Panc1 (cell line): ENCODE measurements at regions not wholly inside any gene's neighbourhood (a gene's known extent, or its start where the extent isn't known, plus 50 kb on each side); places are given as distances from the start of the nearest gene placed in this dataset.

Experiments
- ATAC-seq: fragments of 200-7000 bp; cut with Tn5 transposase; 2 replicates; pipeline ENCODE4 v1.9.1; 2020; ENCODE audit warnings: mild to moderate bottlenecking, moderate library complexity
- BruUV-seq: library from RNA; stranded (reverse); fragments of 400-500 nt; replicated peaks from 2 replicates; lab custom pipeline; 2021; lab: Mats Ljungman, UMichigan
- CTCF ChIA-PET: fragments of 300-600 bp; sonication (Branson Sonifier 250); formaldehyde crosslinking; loops from one replicate; lab custom pipeline; 2022; ENCODE audit warnings: antibody characterized with exemption; lab: Charles Lee
- POLR2A ChIA-PET: fragments of 300-600 bp; sonication (Branson Sonifier 250); formaldehyde crosslinking; loops from one replicate; lab custom pipeline; 2022; ENCODE audit warnings: antibody characterized with exemption; lab: Charles Lee
- DNase-seq: peaks from one replicate; pipeline ENCODE4 v3.0.0-alpha.2; 2010; ENCODE audit warnings: low read depth, low spot score
- H3K27ac ChIP-seq: 2 replicates; pipeline ENCODE4 v1.5.1; 2011; ENCODE audit warnings: mild to moderate bottlenecking, low read length, inconsistent platforms
- H3K27me3 ChIP-seq: fragments of 200-500 bp; sonication (Bioruptor generic); 2 replicates; pipeline ENCODE4 v1.6.0; 2014; ENCODE audit warnings: low read length, inconsistent platforms; ENCODE audit not compliant: control insufficient read depth, insufficient read depth
- H3K36me3 ChIP-seq: fragments of 200-500 bp; sonication (Bioruptor generic); 2 replicates; pipeline ENCODE4 v1.5.1; 2014; ENCODE audit warnings: inconsistent platforms, mild to moderate bottlenecking, low read length, moderate library complexity; ENCODE audit not compliant: control insufficient read depth, insufficient read depth
- H3K4me1 ChIP-seq: 2 replicates; pipeline ENCODE4 v1.5.1; 2011; ENCODE audit warnings: inconsistent platforms, mild to moderate bottlenecking, low read length, moderate library complexity; ENCODE audit not compliant: control insufficient read depth, insufficient read depth
- H3K4me3 ChIP-seq, 2 experiments: 2 replicates each; pipeline ENCODE4 v1.5.1; 2011 to 2012; ENCODE audit warnings: low read depth in 2 of 2, low read length in 2 of 2, mild to moderate bottlenecking in 2 of 2, inconsistent platforms in 1 of 2, moderate library complexity in 1 of 2
- H3K9me3 ChIP-seq: fragments of 200-500 bp; sonication (Bioruptor generic); 2 replicates; pipeline ENCODE4 v1.5.1; 2014; ENCODE audit warnings: low read depth, mild to moderate bottlenecking, inconsistent platforms, low read length, moderate library complexity; ENCODE audit not compliant: control insufficient read depth, insufficient read depth
- CTCF ChIP-seq: fragments of 450-650 bp; IDR thresholded peaks from 2 replicates; pipeline ENCODE4 v1.5.1; 2017; ENCODE audit warnings: mild to moderate bottlenecking
- POLR2AphosphoS5 ChIP-seq: IDR thresholded peaks from 2 replicates; pipeline ENCODE4 v1.6.1; 2012; ENCODE audit warnings: mild to moderate bottlenecking, low read depth, low read length, moderate library complexity
- REST ChIP-seq, 2 experiments: IDR thresholded peaks; 2 replicates each; pipeline ENCODE4 v1.6.1; 2011 to 2012; ENCODE audit warnings: low read depth in 2 of 2, control low read depth in 1 of 2, low read length in 1 of 2, mild to moderate bottlenecking in 1 of 2, moderate library complexity in 1 of 2; ENCODE audit not compliant: insufficient read depth in 1 of 2
- SIN3A ChIP-seq: IDR thresholded peaks from 2 replicates; pipeline ENCODE4 v1.6.1; 2012; ENCODE audit warnings: low read depth, mild to moderate bottlenecking, low read length, moderate library complexity, borderline replicate concordance; ENCODE audit not compliant: insufficient read depth
- TCF7L2 ChIP-seq: IDR thresholded peaks from 2 replicates; pipeline ENCODE4 v1.6.1; 2011; ENCODE audit warnings: mild to moderate bottlenecking, low read depth, low read length, inconsistent platforms
- in situ Hi-C: cut with HindIII; loops from 2 replicates; pipeline ENCODE4 v1.10.0; 2016; ENCODE audit warnings: low sequenced_read_pairs, low pct_unique_long_range_greater_than_20kb
- intact Hi-C: fragments of 100-400 bp; cut with micrococcal nuclease; formaldehyde crosslinking; loops from one replicate; pipeline ENCODE4 v1.10.0; 2022; ENCODE audit not compliant: unreplicated experiment

GRCh38 chr2:74047152-74047551 is 62.4 kb downstream of the TET3 start:
- DNase-seq (no peak), ATAC-seq (no peak)
- Histone ChIP-seq H3K36me3 (no peaks in the 10 kb centered on the region), H3K4me3 (no peak overlapping the region), H3K27me3 (no peaks in the 10 kb centered on the region), H3K4me1 (no peaks in the 10 kb centered on the region), H3K9me3 (no peaks in the 10 kb centered on the region), H3K27ac (no peak overlapping the region)
- in situ Hi-C loops, result no loop called here
- CTCF ChIA-PET, result no interaction called here
- no TSS peak for BruUV-seq
- POLR2A ChIA-PET, result no interaction called here
- TF ChIP-seq REST (IDR thresholded peaks at IDR 0.05; ENCODE audit: insufficient read depth in 1 of 2, low read depth in 2 of 2, low read length in 1 of 2), result no peak
- no peak for TF ChIP-seq TCF7L2
- TF ChIP-seq SIN3A, result no peak
- TF ChIP-seq POLR2AphosphoS5, result no peak
- TF ChIP-seq CTCF, result no peak
- intact Hi-C loops, result no loop called here

GRCh38 chr2:74048147-74048546 is 63.4 kb downstream of the TET3 start:
- no peak for TF ChIP-seq POLR2AphosphoS5
- TF ChIP-seq SIN3A, result no peak
- no peak for TF ChIP-seq CTCF
- TF ChIP-seq TCF7L2, result no peak
- TF ChIP-seq REST (IDR thresholded peaks at IDR 0.05; ENCODE audit: insufficient read depth in 1 of 2, low read depth in 2 of 2, low read length in 1 of 2), result no peak

More at GRCh38 chr2:74048147-74048546, 63.4 kb downstream of the TET3 start:
- no peaks in the 10 kb centered on the region for H3K4me1 ChIP-seq
- H3K4me3 ChIP-seq, result no peak overlapping the region
- BruUV-seq, result no TSS peak
- in situ Hi-C loops, result no loop called here
- DNase-seq, result no peak
- no peaks in the 10 kb centered on the region for H3K27me3 ChIP-seq
- POLR2A ChIA-PET, result no interaction called here
- CTCF ChIA-PET, result no interaction called here
- H3K36me3 ChIP-seq, result no peaks in the 10 kb centered on the region
- no peak for ATAC-seq
- intact Hi-C loops, result no loop called here
- no peaks in the 10 kb centered on the region for H3K9me3 ChIP-seq
- no peak overlapping the region for H3K27ac ChIP-seq
